ENCODE measurements at regions not wholly inside any gene's neighbourhood (a gene's known extent, or its start where the extent isn't known, plus 50 kb on each side); places are given as distances from the start of the nearest gene placed in this dataset.

DNA sequence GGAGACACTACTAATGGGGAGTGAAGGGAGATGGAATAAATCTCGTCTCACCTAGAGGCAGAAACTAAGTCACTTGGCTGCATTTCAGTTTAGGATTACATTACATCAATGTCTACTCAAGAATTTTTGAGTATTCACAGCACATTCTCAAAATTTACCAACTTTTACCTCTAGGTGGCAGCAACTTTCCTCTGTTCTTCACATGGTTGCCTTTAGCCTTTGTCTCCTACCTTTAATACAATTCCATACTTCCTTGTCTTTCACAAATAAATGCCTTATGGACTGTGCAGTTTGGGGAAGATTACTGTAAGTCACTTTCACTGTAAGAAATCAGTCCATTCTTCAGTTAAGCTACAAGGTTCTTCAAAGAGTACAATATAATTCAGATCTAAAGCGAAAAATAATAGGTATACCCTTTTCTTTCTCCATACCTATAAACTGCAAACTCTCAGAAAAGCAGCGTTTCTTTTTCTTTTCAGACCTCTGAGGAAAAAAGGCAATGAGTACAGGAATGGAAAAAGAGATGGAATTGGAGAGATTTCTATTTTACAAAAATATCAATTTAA, 379.4 kb downstream of the KLF12 start:
- no peak for TF ChIP-seq FOXP2 (optimal IDR thresholded peaks at IDR 0.05; ENCODE audit: borderline replicate concordance, extremely low read depth, extremely low read length, insufficient read depth)
- TF ChIP-seq, protein P1, sequence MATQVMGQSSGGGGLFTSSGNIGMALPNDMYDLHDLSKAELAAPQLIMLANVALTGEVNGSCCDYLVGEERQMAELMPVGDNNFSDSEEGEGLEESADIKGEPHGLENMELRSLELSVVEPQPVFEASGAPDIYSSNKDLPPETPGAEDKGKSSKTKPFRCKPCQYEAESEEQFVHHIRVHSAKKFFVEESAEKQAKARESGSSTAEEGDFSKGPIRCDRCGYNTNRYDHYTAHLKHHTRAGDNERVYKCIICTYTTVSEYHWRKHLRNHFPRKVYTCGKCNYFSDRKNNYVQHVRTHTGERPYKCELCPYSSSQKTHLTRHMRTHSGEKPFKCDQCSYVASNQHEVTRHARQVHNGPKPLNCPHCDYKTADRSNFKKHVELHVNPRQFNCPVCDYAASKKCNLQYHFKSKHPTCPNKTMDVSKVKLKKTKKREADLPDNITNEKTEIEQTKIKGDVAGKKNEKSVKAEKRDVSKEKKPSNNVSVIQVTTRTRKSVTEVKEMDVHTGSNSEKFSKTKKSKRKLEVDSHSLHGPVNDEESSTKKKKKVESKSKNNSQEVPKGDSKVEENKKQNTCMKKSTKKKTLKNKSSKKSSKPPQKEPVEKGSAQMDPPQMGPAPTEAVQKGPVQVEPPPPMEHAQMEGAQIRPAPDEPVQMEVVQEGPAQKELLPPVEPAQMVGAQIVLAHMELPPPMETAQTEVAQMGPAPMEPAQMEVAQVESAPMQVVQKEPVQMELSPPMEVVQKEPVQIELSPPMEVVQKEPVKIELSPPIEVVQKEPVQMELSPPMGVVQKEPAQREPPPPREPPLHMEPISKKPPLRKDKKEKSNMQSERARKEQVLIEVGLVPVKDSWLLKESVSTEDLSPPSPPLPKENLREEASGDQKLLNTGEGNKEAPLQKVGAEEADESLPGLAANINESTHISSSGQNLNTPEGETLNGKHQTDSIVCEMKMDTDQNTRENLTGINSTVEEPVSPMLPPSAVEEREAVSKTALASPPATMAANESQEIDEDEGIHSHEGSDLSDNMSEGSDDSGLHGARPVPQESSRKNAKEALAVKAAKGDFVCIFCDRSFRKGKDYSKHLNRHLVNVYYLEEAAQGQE (IDR thresholded peaks at IDR 0.05; ENCODE audit: insufficient read depth in 1 of 2, low read depth in 2 of 2, low read length in 2 of 2) = no peak
- TF ChIP-seq SIN3A (IDR thresholded peaks at IDR 0.05; ENCODE audit: borderline replicate concordance, insufficient read depth, low read length) = no peak
- no peak for TF ChIP-seq POLR2AphosphoS5 (IDR thresholded peaks at IDR 0.05; ENCODE audit: low read depth, low read length)
- no peak for TF ChIP-seq TAF1 (IDR thresholded peaks at IDR 0.05; ENCODE audit: borderline replicate concordance, insufficient read depth, low read length)

DNA sequence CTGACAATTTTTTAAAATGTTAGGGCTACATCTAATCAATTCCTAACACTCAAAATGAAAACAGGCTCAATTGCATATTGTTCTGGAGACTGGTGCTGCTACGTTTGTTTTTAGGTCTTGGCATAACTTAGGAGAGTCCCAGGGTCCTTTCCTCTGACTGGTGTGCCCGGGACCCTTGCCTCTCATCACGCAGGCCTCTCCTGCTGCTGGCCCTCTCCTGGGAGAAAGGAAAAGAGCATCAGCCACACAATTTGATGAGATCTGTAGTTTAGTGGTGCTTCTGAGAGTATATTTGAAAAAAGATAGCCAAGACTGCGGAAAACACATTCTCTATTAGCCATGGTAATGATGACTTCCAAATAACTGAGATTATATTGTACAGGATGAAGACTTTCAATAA, 380.0 kb downstream of the KLF12 start:
- TF ChIP-seq FOXP2 (optimal IDR thresholded peaks at IDR 0.05; ENCODE audit: borderline replicate concordance, extremely low read depth, extremely low read length, insufficient read depth) = no peak
- no peak for TF ChIP-seq POLR2AphosphoS5 (IDR thresholded peaks at IDR 0.05; ENCODE audit: low read depth, low read length)
- TF ChIP-seq SIN3A (IDR thresholded peaks at IDR 0.05; ENCODE audit: borderline replicate concordance, insufficient read depth, low read length) = no peak
- TF ChIP-seq, protein P1 (IDR thresholded peaks at IDR 0.05; ENCODE audit: insufficient read depth in 1 of 2, low read depth in 2 of 2, low read length in 2 of 2) = no peak
- no peak for TF ChIP-seq TAF1 (IDR thresholded peaks at IDR 0.05; ENCODE audit: borderline replicate concordance, insufficient read depth, low read length)

DNA sequence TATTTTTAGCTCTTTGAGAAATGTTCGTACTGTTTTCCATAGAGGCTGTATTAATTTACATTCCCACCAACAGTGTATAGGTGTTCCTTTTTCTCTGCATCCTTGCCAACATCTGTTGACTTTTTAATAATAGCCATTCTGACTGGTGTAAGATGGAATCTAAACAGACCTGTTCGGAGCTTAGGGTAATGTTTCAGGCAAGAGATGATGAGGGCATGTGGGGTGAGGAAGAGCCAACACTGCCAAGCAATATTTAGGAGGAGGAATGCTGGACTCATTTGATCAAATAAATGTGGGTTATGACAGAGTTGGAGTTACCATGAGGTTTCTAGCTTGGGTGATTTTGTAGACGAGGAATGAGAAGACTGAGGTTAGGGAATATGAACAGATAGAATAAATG, 382.9 kb downstream of the KLF12 start:
- TF ChIP-seq, protein P1 (IDR thresholded peaks at IDR 0.05; ENCODE audit: insufficient read depth in 1 of 2, low read depth in 2 of 2, low read length in 2 of 2) = no peak
- TF ChIP-seq TAF1 (IDR thresholded peaks at IDR 0.05; ENCODE audit: borderline replicate concordance, insufficient read depth, low read length) (no peak), SIN3A (IDR thresholded peaks at IDR 0.05; ENCODE audit: borderline replicate concordance, insufficient read depth, low read length) (no peak), FOXP2 (optimal IDR thresholded peaks at IDR 0.05; ENCODE audit: borderline replicate concordance, extremely low read depth, extremely low read length, insufficient read depth) (no peak), POLR2AphosphoS5 (IDR thresholded peaks at IDR 0.05; ENCODE audit: low read depth, low read length) (no peak)

DNA sequence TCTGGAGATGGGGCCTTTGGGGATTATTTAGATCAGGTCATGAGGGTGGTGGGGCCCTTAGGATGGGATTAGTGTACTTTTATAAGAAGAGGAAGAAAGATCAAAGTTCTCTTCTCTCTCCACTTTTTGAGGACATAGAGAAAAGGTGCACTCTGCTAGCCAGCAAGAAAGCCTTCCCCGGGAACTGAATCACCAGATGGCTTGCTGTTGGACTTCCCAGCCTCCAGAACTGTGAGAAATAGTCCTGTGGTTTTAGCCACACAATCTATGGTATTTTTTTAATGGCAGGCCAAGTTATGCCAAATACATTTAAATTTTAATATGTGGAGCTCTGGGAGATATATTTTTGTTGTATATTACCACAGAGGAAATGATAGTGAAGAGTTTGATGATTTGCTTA, 385.8 kb downstream of the KLF12 start:
- TF ChIP-seq, protein P1 (IDR thresholded peaks at IDR 0.05; ENCODE audit: insufficient read depth in 1 of 2, low read depth in 2 of 2, low read length in 2 of 2) = no peak
- no peak for TF ChIP-seq FOXP2 (optimal IDR thresholded peaks at IDR 0.05; ENCODE audit: borderline replicate concordance, extremely low read depth, extremely low read length, insufficient read depth)

DNA sequence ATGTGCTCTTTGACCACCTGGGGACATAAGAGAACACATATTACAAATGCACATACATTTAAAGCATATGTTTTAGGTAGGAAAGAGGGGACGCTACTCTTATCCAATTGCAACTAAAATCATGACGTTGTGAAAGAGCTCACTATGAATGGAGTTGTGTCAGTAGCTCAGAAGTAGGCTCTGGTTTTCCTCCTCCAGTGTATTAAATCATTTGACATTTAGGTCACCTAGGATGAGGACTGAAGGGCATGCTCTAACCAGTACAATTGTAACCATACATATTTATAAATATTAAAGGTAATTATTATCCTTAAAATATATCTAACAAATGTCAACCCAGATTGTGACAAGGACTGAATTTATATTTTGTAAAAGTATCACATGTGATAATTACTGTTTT, 389.0 kb downstream of the KLF12 start:
- TF ChIP-seq FOXP2 (optimal IDR thresholded peaks at IDR 0.05; ENCODE audit: borderline replicate concordance, extremely low read depth, extremely low read length, insufficient read depth) (no peak), SIN3A (IDR thresholded peaks at IDR 0.05; ENCODE audit: borderline replicate concordance, insufficient read depth, low read length) (no peak), TAF1 (IDR thresholded peaks at IDR 0.05; ENCODE audit: borderline replicate concordance, insufficient read depth, low read length) (no peak), POLR2AphosphoS5 (IDR thresholded peaks at IDR 0.05; ENCODE audit: low read depth, low read length) (no peak)
- TF ChIP-seq, protein P1 (IDR thresholded peaks at IDR 0.05; ENCODE audit: insufficient read depth in 1 of 2, low read depth in 2 of 2, low read length in 2 of 2) = no peak

Data from PFSK-1 (cell line).